Trophoblast cell (in vitro differentiated cells and primary cell): ENCODE measurements at regions not wholly inside any gene's neighbourhood (a gene's known extent, or its start where the extent isn't known, plus 50 kb on each side); places are given as distances from the start of the nearest gene placed in this dataset.

Experiments
- DNase-seq, 2 donors: peaks; one replicate each; pipeline ENCODE4 v3.0.0-alpha.2; 2016
- H2AFZ ChIP-seq: 2 replicates; pipeline ENCODE4 v1.6.1; 2013; ENCODE audit warnings: low read length, moderate library complexity, mild to moderate bottlenecking; ENCODE audit not compliant: insufficient read depth, poor library complexity
- H2AK5ac ChIP-seq: 2 replicates; pipeline ENCODE4 v1.6.1; 2013; ENCODE audit warnings: mild to moderate bottlenecking, low read length
- H2BK120ac ChIP-seq: 2 replicates; pipeline ENCODE4 v1.6.1; 2013; ENCODE audit warnings: low read length, mild to moderate bottlenecking, moderate library complexity; ENCODE audit not compliant: insufficient read depth, poor library complexity
- H2BK12ac ChIP-seq: 2 replicates; pipeline ENCODE4 v1.6.1; 2013; ENCODE audit warnings: mild to moderate bottlenecking, low read length, moderate library complexity
- H2BK5ac ChIP-seq: 2 replicates; pipeline ENCODE4 v1.6.1; 2013; ENCODE audit warnings: low read length, low read depth, moderate library complexity, mild to moderate bottlenecking; ENCODE audit not compliant: poor library complexity
- H3K14ac ChIP-seq: 2 replicates; pipeline ENCODE4 v1.6.1; 2013; ENCODE audit warnings: mild to moderate bottlenecking, low read length
- H3K18ac ChIP-seq: 2 replicates; pipeline ENCODE4 v1.6.1; 2013; ENCODE audit warnings: mild to moderate bottlenecking, low read length
- H3K23ac ChIP-seq: 2 replicates; pipeline ENCODE4 v1.6.1; 2013; ENCODE audit warnings: low read length
- H3K27ac ChIP-seq: 2 replicates; pipeline ENCODE4 v1.5.1; 2013; ENCODE audit warnings: low read depth, mild to moderate bottlenecking, inconsistent platforms, low read length, moderate library complexity
- H3K27me3 ChIP-seq: 2 replicates; pipeline ENCODE4 v1.6.1; 2013; ENCODE audit warnings: inconsistent platforms, mild to moderate bottlenecking, low read length, moderate library complexity; ENCODE audit not compliant: insufficient read depth
- H3K36me3 ChIP-seq, 2 experiments: 1 replicate in 1 of 2; 2 replicates in 1 of 2; pipeline ENCODE4 v1.6.1; 2013; ENCODE audit warnings: low read length in 2 of 2, mild to moderate bottlenecking in 2 of 2, moderate library complexity in 1 of 2; ENCODE audit not compliant: insufficient read depth in 2 of 2, control insufficient read depth in 1 of 2
- H3K4ac ChIP-seq: 2 replicates; pipeline ENCODE4 v1.6.1; 2013; ENCODE audit warnings: low read depth, mild to moderate bottlenecking, low read length, moderate library complexity
- H3K4me1 ChIP-seq, 2 experiments: 1 replicate in 1 of 2; 2 replicates in 1 of 2; pipeline ENCODE4 v1.6.1; 2013; ENCODE audit warnings: low read length in 2 of 2, mild to moderate bottlenecking in 2 of 2, moderate library complexity in 1 of 2; ENCODE audit not compliant: insufficient read depth in 2 of 2, control insufficient read depth in 1 of 2
- H3K4me2 ChIP-seq: 2 replicates; pipeline ENCODE4 v1.6.1; 2013; ENCODE audit warnings: inconsistent platforms, mild to moderate bottlenecking, low read length, moderate library complexity
- H3K4me3 ChIP-seq: 2 replicates; pipeline ENCODE4 v1.5.1; 2013; ENCODE audit warnings: mild to moderate bottlenecking, low read depth, low read length, inconsistent platforms
- H3K79me1 ChIP-seq: one replicate; pipeline ENCODE4 v1.6.1; 2013; ENCODE audit warnings: low read length
- H3K79me2 ChIP-seq: 2 replicates; pipeline ENCODE4 v1.6.1; 2013; ENCODE audit warnings: low read length, mild to moderate bottlenecking; ENCODE audit not compliant: control insufficient read depth, insufficient read depth, poor library complexity
- H3K9ac ChIP-seq: 2 replicates; pipeline ENCODE4 v1.6.1; 2013; ENCODE audit warnings: mild to moderate bottlenecking, low read length
- H3K9me3 ChIP-seq: 2 replicates; pipeline ENCODE4 v1.6.1; 2013; ENCODE audit warnings: low read depth, mild to moderate bottlenecking, control low read depth, inconsistent platforms, low read length; ENCODE audit not compliant: insufficient read depth
- H4K12ac ChIP-seq: 2 replicates; pipeline ENCODE4 v1.6.1; 2013; ENCODE audit warnings: low read depth, mild to moderate bottlenecking, low read length, moderate library complexity
- H4K8ac ChIP-seq: 2 replicates; pipeline ENCODE4 v1.6.1; 2013; ENCODE audit warnings: low read depth, mild to moderate bottlenecking, low read length, moderate library complexity
- H4K91ac ChIP-seq: one replicate; pipeline ENCODE4 v1.6.1; 2013; ENCODE audit warnings: low read depth, mild to moderate bottlenecking, low read length, moderate library complexity
- WGBS: extraction: QIAGEN DNeasy Blood & Tissue Kit; methylation state at CpG from one replicate; pipeline ENCODE4 v1.1.7; 2013; ENCODE audit warnings: missing lambda C conversion rate; ENCODE audit not compliant: insufficient read length, insufficient coverage; ENCODE audit errors: extremely low coverage; 5-methylcytosine and 5-hydroxymethylcytosine counted together

DNA sequence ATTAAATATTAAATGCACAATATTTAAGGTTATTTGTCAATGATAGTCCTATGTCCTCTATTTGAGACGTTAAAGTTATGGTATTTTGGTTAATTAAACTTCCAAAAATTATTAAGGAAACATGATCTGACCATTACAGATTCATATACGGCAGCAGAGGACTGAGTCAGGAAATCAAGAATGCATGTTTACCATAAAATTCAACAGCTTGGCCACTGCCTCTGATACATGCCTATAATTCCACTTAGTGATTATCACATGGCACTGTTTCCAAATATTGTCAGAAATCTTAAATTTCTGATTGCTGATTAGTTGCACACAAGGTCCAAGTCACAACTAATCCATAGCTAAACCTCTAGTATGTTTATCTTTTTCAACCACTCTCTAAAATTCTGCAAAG lies 232.2 kb upstream of the UGT8 start:
- no CpG with 5 or more reads among the region's 2 CpGs for WGBS
- Histone ChIP-seq H3K27me3 (no peaks in the 10 kb centered on the region), H4K12ac (no peak overlapping the region), H3K4me1 (no peaks in the 10 kb centered on the region), H2AFZ (no peak overlapping the region), H3K79me2 (no peaks in the 10 kb centered on the region), H3K36me3 (no peaks in the 10 kb centered on the region), H3K23ac (no peak overlapping the region), H3K9me3 (no peaks in the 10 kb centered on the region), H4K8ac (no peak overlapping the region), H4K91ac (no peak overlapping the region), H3K18ac (no peak overlapping the region), H3K14ac (no peak overlapping the region), H2BK12ac (no peak overlapping the region), H3K79me1 (no peaks in the 10 kb centered on the region), H2AK5ac (no peak overlapping the region), H3K4me3 (no peak overlapping the region), H2BK120ac (no peak overlapping the region), H2BK5ac (no peak overlapping the region), H3K9ac (no peak overlapping the region), H3K27ac (no peak overlapping the region), H3K4me2 (no peak overlapping the region), H3K4ac (no peak overlapping the region)
- DNase-seq: no peak

- Histone ChIP-seq H2BK5ac (no peak overlapping the region), H3K79me2 (no peaks in the 10 kb centered on the region), H3K9ac (no peak overlapping the region), H4K8ac (no peak overlapping the region), H2AFZ (no peak overlapping the region), H2BK12ac (no peak overlapping the region), H3K4me2 (no peak overlapping the region), H4K91ac (no peak overlapping the region), H3K36me3 (no peaks in the 10 kb centered on the region), H2BK120ac (no peak overlapping the region), H3K4me1 (no peaks in the 10 kb centered on the region), H3K14ac (no peak overlapping the region), H3K23ac (no peak overlapping the region), H3K9me3 (no peaks in the 10 kb centered on the region), H4K12ac (no peak overlapping the region), H3K79me1 (no peaks in the 10 kb centered on the region), H3K27ac (no peak overlapping the region), H2AK5ac (no peak overlapping the region), H3K4me3 (no peak overlapping the region), H3K27me3 (no peaks in the 10 kb centered on the region), H3K18ac (no peak overlapping the region), H3K4ac (no peak overlapping the region)
- DNase-seq: no peak
- WGBS: no CpG with 5 or more reads among the region's 1 CpG
Observed at GRCh38 chr4:114368751-114369150, 229.9 kb upstream of the UGT8 start.

DNA sequence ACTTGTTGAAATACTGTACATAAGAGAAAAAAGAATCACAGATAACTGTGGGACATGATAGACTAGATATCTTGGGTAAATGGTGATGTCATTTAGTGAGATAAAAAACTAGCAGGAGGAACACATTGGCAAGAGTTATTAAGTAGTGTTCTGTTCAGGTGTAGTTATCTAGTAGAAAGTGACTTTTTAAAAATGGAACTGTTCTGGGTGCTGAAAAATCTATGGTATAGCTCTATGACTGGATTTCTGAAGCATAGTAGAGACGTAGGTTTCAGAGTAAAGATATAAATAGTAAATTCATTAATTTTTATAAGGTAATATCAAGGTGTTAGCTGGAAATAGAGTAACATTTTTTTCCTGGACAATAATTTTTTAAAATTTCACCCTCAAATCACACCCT lies 225.1 kb upstream of the UGT8 start:
- H3K9ac ChIP-seq: no peak overlapping the region
- no peak overlapping the region for H3K23ac ChIP-seq
- no peaks in the 10 kb centered on the region for H3K27me3 ChIP-seq
- no peaks in the 10 kb centered on the region for H3K4me1 ChIP-seq
- no peak overlapping the region for H3K4me3 ChIP-seq
- no peak overlapping the region for H3K4ac ChIP-seq
- no peak overlapping the region for H3K14ac ChIP-seq
- H4K12ac ChIP-seq: no peak overlapping the region
- WGBS: no CpG with 5 or more reads among the region's 1 CpG
- no peak overlapping the region for H3K18ac ChIP-seq
- H2AFZ ChIP-seq: no peak overlapping the region
- H3K27ac ChIP-seq: no peak overlapping the region
- H2BK12ac ChIP-seq: no peak overlapping the region
- no peak overlapping the region for H2BK5ac ChIP-seq
- H4K8ac ChIP-seq: no peak overlapping the region
- no peak overlapping the region for H2AK5ac ChIP-seq
- no peak overlapping the region for H2BK120ac ChIP-seq
- no peaks in the 10 kb centered on the region for H3K9me3 ChIP-seq
- no peak for DNase-seq
- H3K4me2 ChIP-seq: no peak overlapping the region
- no peaks in the 10 kb centered on the region for H3K79me1 ChIP-seq
- no peak overlapping the region for H4K91ac ChIP-seq
- H3K79me2 ChIP-seq: no peaks in the 10 kb centered on the region
- H3K36me3 ChIP-seq: no peaks in the 10 kb centered on the region

DNA sequence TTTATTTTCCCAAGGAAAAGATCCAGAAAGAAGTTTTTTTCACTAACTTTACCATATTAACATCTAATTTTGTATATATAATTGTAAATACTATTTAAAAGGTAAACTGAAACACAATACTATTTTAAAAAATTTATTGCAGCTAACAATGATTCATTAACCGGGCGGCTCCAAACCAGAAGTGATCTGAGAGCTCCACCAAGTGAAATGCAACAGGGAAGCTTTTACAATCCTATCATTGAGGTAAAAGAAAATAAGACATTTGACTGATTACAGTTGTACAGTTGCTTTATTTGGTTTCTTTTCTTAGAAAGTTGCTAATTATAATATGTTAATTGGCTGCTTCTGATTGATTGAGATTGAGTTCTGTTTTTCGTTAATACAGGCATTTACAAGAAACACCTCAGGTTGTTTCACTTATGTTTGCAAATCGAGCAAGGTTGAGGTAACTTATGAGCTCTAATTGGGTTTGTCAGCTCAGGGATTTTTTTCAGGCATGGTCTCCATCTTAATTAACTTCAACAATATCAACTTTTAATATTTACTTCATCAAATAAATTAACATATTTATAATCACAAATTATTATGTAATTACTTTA lies 220.2 kb upstream of the UGT8 start:
- Histone ChIP-seq H3K4me1 (no peaks in the 10 kb centered on the region), H4K12ac (no peak overlapping the region), H3K27me3 (no peaks in the 10 kb centered on the region), H4K91ac (no peak overlapping the region), H3K23ac (no peak overlapping the region), H3K4me2 (no peak overlapping the region), H3K79me2 (no peaks in the 10 kb centered on the region), H3K36me3 (no peaks in the 10 kb centered on the region), H3K4me3 (no peak overlapping the region), H2BK120ac (no peak overlapping the region), H3K14ac (no peak overlapping the region), H2BK5ac (no peak overlapping the region), H3K9ac (no peak overlapping the region), H2AK5ac (no peak overlapping the region), H2BK12ac (no peak overlapping the region), H4K8ac (no peak overlapping the region), H2AFZ (no peak overlapping the region), H3K18ac (no peak overlapping the region), H3K9me3 (no peaks in the 10 kb centered on the region), H3K79me1 (no peaks in the 10 kb centered on the region), H3K4ac (no peak overlapping the region), H3K27ac (no peak overlapping the region)
- WGBS: no CpG with 5 or more reads among the region's 4 CpGs
- no peak for DNase-seq
